DMS79 treated with DMSO at 0.1 percent for 48 hours (cell line): ENCODE measurements at regions not wholly inside any gene's neighbourhood (a gene's known extent, or its start where the extent isn't known, plus 50 kb on each side); places are given as distances from the start of the nearest gene placed in this dataset.

Experiments
- DNase-seq: peaks from one replicate; lab custom pipeline; 2025; lab: John Stamatoyannopoulos, UW

- DNase-seq = no peak
These were observed 630.2 kb downstream of the FAT4 start for GRCh38 chr4:125944966-125945365.

DNA sequence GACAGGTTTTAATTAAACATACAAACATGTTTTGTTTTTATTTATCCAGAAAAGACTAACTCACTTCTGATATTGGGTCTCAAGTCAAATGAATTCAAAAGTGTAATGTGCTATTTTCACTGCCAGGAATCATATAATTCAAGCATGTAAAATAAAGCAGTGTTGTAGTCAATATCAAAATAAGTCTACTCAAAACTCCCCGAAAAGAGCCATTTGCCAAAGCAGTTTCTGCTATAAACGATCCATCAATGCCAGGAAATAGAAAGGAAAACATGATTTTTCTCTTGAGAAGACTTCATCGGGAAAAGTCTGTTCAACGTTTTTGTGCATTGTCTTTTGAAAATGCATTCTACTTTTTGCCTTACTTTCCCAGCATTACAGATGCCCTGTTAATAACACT, 633.3 kb downstream of the FAT4 start:
- DNase-seq = no peak

DNA sequence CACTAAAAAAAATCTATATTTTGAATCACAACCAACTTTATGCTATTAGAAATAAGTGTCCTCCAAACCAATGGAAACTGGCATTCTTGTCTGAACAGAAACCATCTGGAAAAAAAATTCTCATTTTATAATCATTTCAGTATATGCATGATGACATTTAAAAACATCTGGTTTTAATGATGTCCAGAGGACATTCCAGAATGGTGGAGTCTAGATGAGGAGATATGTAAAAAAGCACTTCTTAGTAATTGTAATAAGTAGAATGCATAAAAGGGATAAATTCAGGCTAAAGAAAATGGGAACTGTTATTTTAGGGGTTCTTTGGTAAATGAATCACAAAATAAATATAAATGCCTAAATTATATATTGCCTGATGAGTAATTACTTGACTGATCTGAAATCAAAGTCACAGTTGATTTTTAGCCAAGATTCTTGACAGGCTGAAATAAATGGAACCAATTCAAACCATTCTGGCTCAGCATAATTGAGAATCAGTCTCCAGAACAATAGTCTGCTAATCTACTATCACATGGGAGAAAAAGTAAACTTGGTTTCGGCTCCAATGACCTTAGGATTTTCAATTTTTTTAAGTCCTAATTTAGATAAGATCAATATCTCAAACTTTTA, 636.6 kb downstream of the FAT4 start:
- no peak for DNase-seq

DNA sequence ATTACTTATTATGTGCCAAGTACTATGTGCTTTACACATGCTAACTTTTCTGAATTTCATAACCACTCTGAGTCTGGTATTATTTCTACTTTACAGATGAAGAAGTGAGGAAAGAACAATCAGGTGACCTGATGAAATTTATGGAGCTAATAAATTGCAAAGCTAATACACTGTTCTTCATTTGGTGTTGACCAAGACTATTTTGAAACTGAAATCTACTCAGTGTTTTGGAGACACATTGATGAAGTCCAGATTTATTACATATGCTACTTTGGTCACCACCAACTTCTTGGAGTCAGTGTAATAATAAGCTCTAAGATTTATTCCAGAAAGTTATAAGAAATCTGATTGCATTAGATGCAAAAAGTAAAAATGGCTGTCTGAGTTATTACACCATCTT, 637.9 kb downstream of the FAT4 start:
- no peak for DNase-seq

GRCh38 chr4:125956276-125956675, 641.5 kb downstream of the FAT4 start:
- no peak for DNase-seq

DNA sequence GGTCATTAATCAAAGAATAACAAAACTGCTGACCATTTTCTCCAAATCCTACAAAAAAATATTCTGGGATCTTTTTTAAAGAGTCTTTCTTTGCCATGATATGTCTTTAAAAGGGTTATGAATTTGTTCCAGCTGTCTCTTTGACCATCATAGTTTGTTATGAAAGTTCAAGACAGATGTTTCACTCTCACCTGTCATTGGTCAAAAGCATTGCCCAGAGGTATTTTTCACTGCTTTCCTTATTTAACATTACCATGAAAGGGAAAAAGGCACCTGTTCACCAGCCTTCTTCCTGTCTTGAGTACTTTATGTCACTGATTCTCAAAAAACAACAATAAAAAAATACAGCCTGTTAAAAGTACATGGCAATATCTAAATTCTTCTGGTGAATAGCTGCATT, 643.8 kb downstream of the FAT4 start:
- no peak for DNase-seq

DNA sequence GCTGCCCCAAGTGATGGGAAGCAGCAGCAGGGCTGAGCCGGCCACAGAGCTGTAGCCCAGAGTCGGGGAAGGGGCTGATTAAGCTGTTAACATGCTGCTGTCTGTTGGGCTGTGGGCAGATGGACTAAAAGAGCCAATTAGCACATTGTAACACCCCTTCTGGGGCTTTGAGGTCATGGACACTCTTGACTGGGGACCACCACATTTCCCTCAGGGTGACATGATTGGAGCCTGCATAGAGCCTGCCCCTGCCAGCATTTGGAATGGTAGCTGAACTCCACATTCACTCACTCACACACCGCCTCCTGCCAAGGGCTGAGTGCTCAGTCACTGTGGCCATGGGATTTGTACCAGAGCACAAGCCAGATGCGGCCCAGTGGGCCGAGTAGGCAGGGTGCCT, 646.9 kb downstream of the FAT4 start:
- no peak for DNase-seq

- no peak for DNase-seq
These were observed 661.2 kb downstream of the FAT4 start for GRCh38 chr4:125975861-125976397.

DNA sequence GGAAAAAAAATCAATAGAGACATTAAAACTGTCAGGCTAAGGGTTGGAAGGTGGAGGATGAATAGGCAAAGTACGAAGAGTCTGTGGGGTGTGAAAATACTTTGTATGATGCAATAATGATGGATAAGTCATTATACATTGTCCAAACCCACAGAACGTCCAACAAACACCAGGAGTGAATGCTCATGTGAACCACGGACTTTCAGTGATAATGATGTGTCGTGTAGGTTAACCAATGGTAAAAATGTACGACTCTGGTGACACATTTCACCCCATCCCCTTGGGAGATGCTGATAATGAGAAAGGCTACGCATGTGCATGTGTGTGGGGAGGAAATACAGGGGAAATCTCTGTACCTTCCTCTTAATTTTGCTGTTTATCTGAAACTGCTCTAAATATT, 665.2 kb downstream of the FAT4 start:
- DNase-seq = no peak

DNA sequence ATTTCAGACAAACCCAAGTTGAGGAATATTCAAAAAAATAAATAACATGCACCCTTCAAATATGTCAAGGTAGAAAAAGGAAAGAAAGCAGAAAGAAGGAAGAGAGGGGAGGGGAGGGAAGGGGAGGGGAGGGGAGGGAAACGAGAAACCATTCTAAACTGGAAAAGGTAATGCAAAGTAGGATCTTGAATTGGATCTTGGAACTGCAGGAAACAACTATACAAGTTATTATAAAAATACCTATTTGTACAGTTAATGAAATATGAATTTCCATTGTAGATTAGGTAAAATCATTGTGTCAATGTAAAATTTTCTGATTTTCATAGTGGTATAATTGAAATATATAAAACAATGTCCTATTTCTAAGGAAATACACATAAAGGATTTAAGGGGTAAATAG, 668.4 kb downstream of the FAT4 start:
- no peak for DNase-seq

DNA sequence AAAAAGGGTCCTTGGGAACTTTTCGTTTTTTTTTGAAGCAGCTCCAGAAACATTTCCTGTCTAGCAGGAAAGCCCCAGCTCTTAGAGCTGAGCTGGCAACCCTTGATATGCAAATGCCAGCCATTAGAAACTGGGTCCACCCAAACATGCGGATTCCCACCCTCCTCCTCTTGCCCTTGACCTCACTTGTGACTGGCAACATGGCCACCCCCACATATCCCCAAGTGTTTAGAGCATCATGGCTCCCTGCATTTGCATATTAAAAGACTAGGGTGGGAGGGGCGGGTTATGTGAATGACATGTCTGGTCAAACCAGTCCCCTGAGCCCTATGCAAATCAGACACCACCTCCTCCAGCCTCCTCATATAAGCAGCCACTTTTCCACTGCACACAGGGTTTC, 671.1 kb downstream of the FAT4 start:
- DNase-seq = no peak

GRCh38 chr4:125986307-125986706, 671.6 kb downstream of the FAT4 start:
- DNase-seq = no peak

DNA sequence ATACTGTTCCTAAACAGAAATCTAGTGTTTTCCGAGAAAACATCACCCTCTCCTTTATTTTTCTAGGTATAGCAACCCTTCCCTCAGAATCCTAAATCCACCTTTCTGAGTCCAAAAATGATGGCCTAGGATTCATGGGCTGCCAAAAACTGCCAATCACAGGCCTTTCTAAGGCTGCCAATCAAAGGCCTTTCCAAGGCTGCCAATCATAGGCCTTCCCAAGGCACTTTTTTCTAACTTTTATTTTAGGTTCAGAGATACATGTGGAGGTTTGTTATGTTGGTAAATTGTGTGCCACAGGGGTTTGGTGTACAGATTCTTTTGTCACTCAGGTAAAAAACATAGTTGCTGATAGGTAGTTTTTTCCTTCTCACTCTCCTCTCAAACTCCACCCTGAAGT, 673.7 kb downstream of the FAT4 start:
- DNase-seq = no peak

GRCh38 chr4:125991398-125991797, 676.6 kb downstream of the FAT4 start:
- DNase-seq = no peak

GRCh38 chr4:125992891-125993290, 678.1 kb downstream of the FAT4 start:
- no peak for DNase-seq

DNA sequence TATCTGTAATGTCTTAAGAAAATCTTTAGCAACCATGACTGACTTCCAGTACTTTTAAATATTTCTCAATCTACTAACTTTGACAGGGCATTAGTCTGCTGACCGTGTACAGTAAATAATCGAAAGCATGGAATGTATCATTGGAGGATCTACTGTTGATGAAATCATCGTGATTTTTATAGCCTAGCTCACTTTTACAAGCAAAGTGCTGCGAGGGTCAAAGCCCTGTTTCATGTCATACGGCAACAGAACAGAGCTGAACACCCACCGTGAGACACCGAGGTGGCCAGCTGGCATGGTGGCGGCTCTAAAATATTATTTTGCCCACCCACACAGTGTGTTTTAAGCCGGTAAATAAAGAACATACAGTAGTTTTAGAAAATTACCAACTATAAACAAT, 679.3 kb downstream of the FAT4 start:
- no peak for DNase-seq

- DNase-seq = no peak
These were observed 679.7 kb downstream of the FAT4 start for GRCh38 chr4:125994430-125994829.

- no peak for DNase-seq
These were observed 690.2 kb downstream of the FAT4 start for GRCh38 chr4:126004941-126005340.

DNA sequence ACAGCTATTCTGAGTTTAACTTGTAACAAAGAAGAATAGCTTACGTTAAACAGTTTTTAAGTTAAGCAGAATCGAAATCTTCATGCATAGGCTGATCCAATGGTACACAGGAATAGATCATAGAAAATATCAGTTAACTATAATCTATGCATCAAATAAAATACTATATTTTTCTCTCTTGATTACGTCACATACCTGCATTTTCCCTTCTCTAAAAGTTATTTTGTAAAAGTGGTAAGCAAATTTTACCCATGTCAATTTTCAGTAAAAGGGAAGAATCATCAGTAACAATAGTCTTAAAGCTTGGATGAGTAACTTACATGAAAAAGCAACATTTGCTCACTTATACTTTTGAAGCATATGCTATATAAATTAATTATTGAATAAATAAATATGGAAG, 692.4 kb downstream of the FAT4 start:
- DNase-seq = no peak

- no peak for DNase-seq
These were observed 698.0 kb downstream of the FAT4 start for GRCh38 chr4:126012691-126013290.

DNA sequence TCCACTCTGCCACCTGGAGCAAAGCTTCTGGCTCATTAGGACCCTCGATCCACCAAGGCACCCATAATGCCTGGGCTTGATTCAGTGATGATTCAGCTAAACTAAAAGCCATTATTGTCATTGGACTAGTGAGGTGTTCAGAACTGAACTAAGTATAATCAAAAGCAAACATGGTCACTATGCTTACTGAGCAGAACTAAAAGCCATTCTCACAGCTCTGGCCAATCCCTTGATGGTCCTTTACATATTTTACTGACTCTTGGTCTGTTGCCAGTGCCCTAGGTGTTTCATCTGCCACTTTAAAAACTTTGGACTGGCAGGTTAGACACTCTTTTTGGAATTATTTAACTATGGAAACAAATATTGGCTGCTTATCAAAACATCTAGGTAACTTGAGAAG, 703.5 kb downstream of the FAT4 start:
- no peak for DNase-seq

DNA sequence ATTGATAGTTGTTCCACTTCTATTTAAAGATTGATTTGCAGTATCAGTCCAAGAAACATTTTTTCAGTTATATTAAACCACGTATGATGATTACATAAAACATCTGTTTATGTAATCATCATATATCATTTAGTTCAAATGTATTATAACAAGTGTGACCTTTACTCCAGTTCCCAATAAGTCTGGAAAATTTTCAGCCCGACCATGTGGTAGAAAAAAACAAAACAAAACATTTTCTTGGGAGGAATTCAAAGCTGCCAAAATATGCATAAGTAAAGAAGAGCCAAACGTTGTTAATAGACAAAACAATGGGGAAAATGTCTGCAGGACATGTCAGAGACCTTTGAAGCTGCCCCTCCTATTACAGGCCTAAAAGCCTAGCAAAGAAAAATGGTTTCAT, 709.1 kb downstream of the FAT4 start:
- no peak for DNase-seq

DNA sequence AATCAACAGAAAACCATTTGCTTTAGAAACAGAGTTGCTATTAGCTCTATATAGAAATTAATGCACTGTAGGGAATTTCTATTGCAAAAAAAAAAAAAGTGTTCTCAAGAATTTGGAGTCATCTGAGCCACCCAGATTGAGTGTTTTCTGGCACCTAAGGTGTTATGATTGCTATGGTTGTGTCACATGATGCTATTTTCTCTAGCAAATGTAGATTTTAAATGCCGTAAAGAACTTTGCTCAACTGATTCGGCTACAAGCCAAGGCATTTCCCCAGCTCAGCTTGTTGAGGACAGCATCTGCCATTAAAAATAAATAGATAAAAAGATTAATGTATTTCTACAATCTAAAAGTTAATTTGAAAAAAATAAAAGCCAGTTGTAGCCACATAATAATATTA, 712.8 kb downstream of the FAT4 start:
- DNase-seq = no peak

GRCh38 chr4:126028876-126029275, 714.1 kb downstream of the FAT4 start:
- no peak for DNase-seq
